ENCODE measurements at regions not wholly inside any gene's neighbourhood (a gene's known extent, or its start where the extent isn't known, plus 50 kb on each side); places are given as distances from the start of the nearest gene placed in this dataset.

DNA sequence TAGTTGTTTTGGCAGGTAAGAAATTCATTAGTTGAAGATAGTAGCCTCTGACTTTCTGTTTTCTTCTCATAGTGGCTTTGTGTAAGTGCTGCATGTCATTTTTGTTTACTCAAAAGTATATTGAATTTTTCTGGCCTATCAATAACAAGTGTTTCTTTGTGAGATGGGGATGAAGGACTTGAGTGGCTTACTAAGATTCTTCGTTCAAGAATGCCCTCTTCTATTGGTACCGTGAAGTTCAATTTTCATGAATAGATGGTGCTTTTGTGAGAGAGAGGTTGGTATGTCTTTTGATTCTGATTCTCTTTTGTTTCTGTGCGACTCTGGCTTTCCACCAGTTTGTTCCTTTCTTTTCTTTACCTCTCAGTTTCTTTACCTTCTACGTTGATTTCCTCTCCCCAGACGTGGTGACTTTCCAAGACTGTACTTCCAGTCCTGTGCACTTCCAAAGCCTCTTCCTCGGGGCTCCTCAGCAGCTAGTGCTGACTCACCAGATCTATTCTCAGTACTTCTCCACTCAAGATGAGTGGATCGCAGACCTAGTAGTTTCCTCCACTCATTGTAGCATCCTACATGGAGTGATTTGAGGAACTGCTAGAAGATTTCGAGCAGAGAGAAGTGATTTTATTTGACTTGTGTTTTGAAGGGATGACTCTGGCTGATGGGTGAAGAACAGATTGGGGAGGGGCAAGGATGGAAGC lies 82.0 kb upstream of the EPHB3 start:
- TF ChIP-seq, protein P1, sequence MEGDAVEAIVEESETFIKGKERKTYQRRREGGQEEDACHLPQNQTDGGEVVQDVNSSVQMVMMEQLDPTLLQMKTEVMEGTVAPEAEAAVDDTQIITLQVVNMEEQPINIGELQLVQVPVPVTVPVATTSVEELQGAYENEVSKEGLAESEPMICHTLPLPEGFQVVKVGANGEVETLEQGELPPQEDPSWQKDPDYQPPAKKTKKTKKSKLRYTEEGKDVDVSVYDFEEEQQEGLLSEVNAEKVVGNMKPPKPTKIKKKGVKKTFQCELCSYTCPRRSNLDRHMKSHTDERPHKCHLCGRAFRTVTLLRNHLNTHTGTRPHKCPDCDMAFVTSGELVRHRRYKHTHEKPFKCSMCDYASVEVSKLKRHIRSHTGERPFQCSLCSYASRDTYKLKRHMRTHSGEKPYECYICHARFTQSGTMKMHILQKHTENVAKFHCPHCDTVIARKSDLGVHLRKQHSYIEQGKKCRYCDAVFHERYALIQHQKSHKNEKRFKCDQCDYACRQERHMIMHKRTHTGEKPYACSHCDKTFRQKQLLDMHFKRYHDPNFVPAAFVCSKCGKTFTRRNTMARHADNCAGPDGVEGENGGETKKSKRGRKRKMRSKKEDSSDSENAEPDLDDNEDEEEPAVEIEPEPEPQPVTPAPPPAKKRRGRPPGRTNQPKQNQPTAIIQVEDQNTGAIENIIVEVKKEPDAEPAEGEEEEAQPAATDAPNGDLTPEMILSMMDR (IDR thresholded peaks at IDR 0.05), result no peak
- TF ChIP-seq POLR2A (IDR thresholded peaks at IDR 0.05), result no peak
